Progenitor cell of endocrine pancreas (in vitro differentiated cells): ENCODE measurements at regions not wholly inside any gene's neighbourhood (a gene's known extent, or its start where the extent isn't known, plus 50 kb on each side); places are given as distances from the start of the nearest gene placed in this dataset.

Experiments used
- DNase-seq: peaks from one replicate; pipeline ENCODE4 v3.0.0; 2021; ENCODE audit warnings: low spot score; ENCODE audit not compliant: unreplicated experiment
- H3K27ac Mint-ChIP-seq: 2 replicates; pipeline ENCODE4 v1.8.0; 2021; ENCODE audit warnings: mild to moderate bottlenecking, moderate library complexity, mixed read lengths
- H3K27me3 Mint-ChIP-seq: 2 replicates; pipeline ENCODE4 v1.8.0; 2021; ENCODE audit warnings: mixed read lengths
- H3K36me3 Mint-ChIP-seq: 2 replicates; pipeline ENCODE4 v1.8.0; 2022; ENCODE audit warnings: mixed read lengths; ENCODE audit not compliant: insufficient read depth
- H3K4me1 Mint-ChIP-seq: 2 replicates; pipeline ENCODE4 v1.8.0; 2021; ENCODE audit warnings: low read depth, mixed read lengths
- H3K4me3 Mint-ChIP-seq: 2 replicates; pipeline ENCODE4 v1.8.0; 2021; ENCODE audit warnings: low read depth, mild to moderate bottlenecking, moderate library complexity, mixed read lengths
- H3K9me3 Mint-ChIP-seq: 2 replicates; pipeline ENCODE4 v1.8.0; 2021; ENCODE audit warnings: low read depth, mixed read lengths
- CTCF ChIP-seq: fragments of 200-600 bp; sonication (generic); IDR thresholded peaks from one replicate; pipeline ENCODE4 v1.5.0; 2021; ENCODE audit warnings: antibody characterized with exemption, mild to moderate bottlenecking; ENCODE audit not compliant: unreplicated experiment

DNA sequence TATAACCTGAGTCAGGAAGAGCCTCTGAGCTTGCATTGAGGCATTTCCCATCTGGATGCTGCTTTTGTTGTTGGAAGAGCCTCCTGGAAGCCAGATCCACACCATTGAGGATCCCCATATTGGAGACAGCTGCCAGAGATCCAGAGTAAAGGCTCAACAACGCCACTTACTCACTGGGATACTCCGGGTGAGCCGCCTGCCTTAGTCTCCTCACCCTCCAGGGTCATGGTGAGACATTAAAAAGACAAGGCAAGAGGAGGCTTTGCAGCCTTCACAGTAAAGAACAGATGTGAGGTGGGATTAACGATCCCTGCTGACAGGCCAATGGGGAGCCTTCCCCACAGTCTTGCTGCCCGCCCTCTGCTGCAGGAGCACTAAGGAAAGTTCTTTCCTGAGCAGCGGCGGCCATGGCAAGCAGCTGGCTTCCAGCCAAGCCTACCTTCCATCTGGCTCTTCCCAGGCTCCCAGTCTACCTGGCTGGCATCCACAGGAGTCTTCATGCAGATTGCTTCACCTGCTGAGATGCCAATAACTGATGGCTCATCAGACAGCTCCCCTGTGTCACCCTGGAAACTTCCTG lies 198.5 kb downstream of the CYLD start:
- no peak for TF ChIP-seq CTCF
- DNase-seq = no peak
- H3K4me3 Mint-ChIP-seq = no peak overlapping the region
- peaks cover 5% of the 10 kb centered on the region for H3K27me3 Mint-ChIP-seq
- no peaks in the 10 kb centered on the region for H3K9me3 Mint-ChIP-seq
- peaks cover 5% of the 10 kb centered on the region for H3K4me1 Mint-ChIP-seq
- H3K36me3 Mint-ChIP-seq = no peaks in the 10 kb centered on the region
- no peak overlapping the region for H3K27ac Mint-ChIP-seq

- H3K36me3 Mint-ChIP-seq = no peaks in the 10 kb centered on the region
- H3K27ac Mint-ChIP-seq = no peak overlapping the region
- no peak for TF ChIP-seq CTCF
- peaks cover 5% of the 10 kb centered on the region for H3K27me3 Mint-ChIP-seq
- peaks cover 5% of the 10 kb centered on the region for H3K4me1 Mint-ChIP-seq
- DNase-seq = no peak
- no peaks in the 10 kb centered on the region for H3K9me3 Mint-ChIP-seq
- H3K4me3 Mint-ChIP-seq = no peak overlapping the region
Observed at GRCh38 chr16:50939356-50939755, 197.5 kb downstream of the CYLD start.

GRCh38 chr16:50938932-50939331 lies 197.0 kb downstream of the CYLD start:
- H3K27me3 Mint-ChIP-seq = peaks cover 5% of the 10 kb centered on the region
- TF ChIP-seq CTCF = no peak
- peaks cover 5% of the 10 kb centered on the region for H3K4me1 Mint-ChIP-seq
- H3K36me3 Mint-ChIP-seq = no peaks in the 10 kb centered on the region
- H3K9me3 Mint-ChIP-seq = no peaks in the 10 kb centered on the region
- H3K27ac Mint-ChIP-seq = no peak overlapping the region
- no peak for DNase-seq
- no peak overlapping the region for H3K4me3 Mint-ChIP-seq

DNA sequence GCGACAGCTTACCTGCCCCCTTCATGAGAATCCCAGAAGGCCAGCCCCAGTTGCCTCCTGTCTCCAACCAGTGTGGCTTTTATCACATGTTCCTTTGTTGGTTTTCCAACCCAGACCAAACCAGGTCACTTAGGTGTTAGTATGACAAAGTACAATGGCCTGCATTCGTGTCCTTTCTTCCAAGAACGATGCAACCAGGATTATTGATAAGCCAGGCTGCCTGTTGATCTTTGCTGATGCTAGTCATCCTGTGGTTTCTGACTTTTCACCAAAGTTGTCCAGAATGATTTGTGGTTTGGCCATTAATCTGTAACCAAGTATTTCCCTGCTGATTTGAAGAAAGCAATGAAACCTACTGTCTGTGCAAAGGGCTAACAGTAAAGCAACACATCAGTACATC lies 191.4 kb downstream of the CYLD start:
- Mint-ChIP-seq H3K27ac (no peak overlapping the region), H3K4me1 (no peaks in the 10 kb centered on the region), H3K9me3 (no peaks in the 10 kb centered on the region), H3K36me3 (no peaks in the 10 kb centered on the region), H3K27me3 (peaks cover 15% of the 10 kb centered on the region), H3K4me3 (no peak overlapping the region)
- TF ChIP-seq CTCF = no peak
- no peak for DNase-seq

GRCh38 chr16:50932348-50932935 lies 190.6 kb downstream of the CYLD start:
- Mint-ChIP-seq H3K9me3 (no peaks in the 10 kb centered on the region), H3K27me3 (peaks cover 19% of the 10 kb centered on the region), H3K36me3 (no peaks in the 10 kb centered on the region), H3K4me1 (peaks cover 4% of the 10 kb centered on the region), H3K27ac (no peak overlapping the region), H3K4me3 (no peak overlapping the region)
- no peak for DNase-seq
- TF ChIP-seq CTCF = no peak
